ENCODE measurements at regions not wholly inside any gene's neighbourhood (a gene's known extent, or its start where the extent isn't known, plus 50 kb on each side); places are given as distances from the start of the nearest gene placed in this dataset.

- Histone ChIP-seq H3K9me3 (peaks cover 0 to 13% (median 0%) of the 10 kb centered on the region in 4 donors), H3K36me3 (no peaks in the 10 kb centered on the region), H3K4me3 (no peak overlapping the region), H3K27ac (no peak overlapping the region), H3K27me3 (no peaks in the 10 kb centered on the region), H3K4me1 (no peaks in the 10 kb centered on the region)
- intact Hi-C loops (cut with DNase I; ENCODE audit: low total_unique reads), result no loop called here
- TF ChIP-seq POLR2AphosphoS5 (IDR thresholded peaks at IDR 0.05) (no peak), POLR2A (IDR thresholded peaks at IDR 0.05) (no peak)
- DNase-seq, result no peak
These were observed 76.0 kb downstream of the ING2 start for GRCh38 chr4:183580849-183581248.

- 89 to 94% (median 92%) methylated on average over 10 of the region's 10 CpGs for WGBS, 5 donors
- Histone ChIP-seq H3K9me3 (no peaks in the 10 kb centered on the region), H3K27me3 (no peaks in the 10 kb centered on the region), H3K36me3 (no peaks in the 10 kb centered on the region), H3K27ac (peak overlapping the region in 1 of 5 donors; percentile 66), H3K4me1 (peaks cover 0 to 10% (median 2%) of the 10 kb centered on the region in 4 donors), H3K4me3 (no peak overlapping the region)
- no peak for TF ChIP-seq POLR2AphosphoS5 (IDR thresholded peaks at IDR 0.05)
- no peak for TF ChIP-seq EP300 (IDR thresholded peaks at IDR 0.05)
- TF ChIP-seq CTCF (IDR thresholded peaks at IDR 0.05), result no peak
- TF ChIP-seq POLR2A (IDR thresholded peaks at IDR 0.05), result no peak
- intact Hi-C loops (cut with DNase I; ENCODE audit: low total_unique reads), result no loop called here
- no peak for DNase-seq
These were observed 72.2 kb downstream of the RWDD4 start for GRCh38 chr4:183586824-183587223.

- Histone ChIP-seq H3K36me3 (no peaks in the 10 kb centered on the region), H3K4me1 (peaks cover 0 to 10% (median 2%) of the 10 kb centered on the region in 4 donors), H3K27me3 (no peaks in the 10 kb centered on the region), H3K27ac (peak overlapping the region in 3 of 5 donors; percentile 13 to 66 (median 63)), H3K4me3 (no peak overlapping the region), H3K9me3 (no peaks in the 10 kb centered on the region)
- TF ChIP-seq POLR2AphosphoS5 (IDR thresholded peaks at IDR 0.05) (peak; percentile 58 to 94 (median 68)), POLR2A (IDR thresholded peaks at IDR 0.05) (no peak), CTCF (IDR thresholded peaks at IDR 0.05) (no peak), EP300 (IDR thresholded peaks at IDR 0.05) (peak; percentile 83)
- intact Hi-C loops (cut with DNase I; ENCODE audit: low total_unique reads), result no loop called here
- WGBS, 5 donors, result 51 to 75% (median 59%) methylated on average over 11 of the region's 11 CpGs
- peak in 1 of 2 donors; percentile 67 for DNase-seq
These were observed 70.8 kb downstream of the RWDD4 start for GRCh38 chr4:183588169-183588675.

GRCh38 chr4:183588691-183589090 is 70.3 kb downstream of the RWDD4 start:
- intact Hi-C loops (cut with DNase I; ENCODE audit: low total_unique reads), result no loop called here
- Histone ChIP-seq H3K9me3 (no peaks in the 10 kb centered on the region), H3K4me1 (peaks cover 0 to 10% (median 2%) of the 10 kb centered on the region in 4 donors), H3K4me3 (no peak overlapping the region), H3K27ac (peak overlapping the region in 3 of 5 donors; percentile 13 to 66 (median 63)), H3K27me3 (no peaks in the 10 kb centered on the region), H3K36me3 (no peaks in the 10 kb centered on the region)
- 88 to 97% (median 89%) methylated on average over 3 of the region's 3 CpGs for WGBS, 5 donors
- TF ChIP-seq EP300 (IDR thresholded peaks at IDR 0.05) (no peak), POLR2A (IDR thresholded peaks at IDR 0.05) (no peak), POLR2AphosphoS5 (IDR thresholded peaks at IDR 0.05) (no peak), CTCF (IDR thresholded peaks at IDR 0.05) (no peak)
- DNase-seq, result no peak

GRCh38 chr4:183589461-183590099 is 69.4 kb downstream of the RWDD4 start:
- DNase-seq, result no peak
- Histone ChIP-seq H3K4me3 (no peak overlapping the region), H3K9me3 (no peaks in the 10 kb centered on the region), H3K27me3 (no peaks in the 10 kb centered on the region), H3K4me1 (peaks cover 0 to 10% (median 2%) of the 10 kb centered on the region in 4 donors), H3K36me3 (no peaks in the 10 kb centered on the region), H3K27ac (no peak overlapping the region)
- intact Hi-C loops (cut with DNase I; ENCODE audit: low total_unique reads), result no loop called here
- TF ChIP-seq CTCF (IDR thresholded peaks at IDR 0.05), result no peak
- no peak for TF ChIP-seq POLR2AphosphoS5 (IDR thresholded peaks at IDR 0.05)
- TF ChIP-seq EP300 (IDR thresholded peaks at IDR 0.05), result no peak
- no peak for TF ChIP-seq POLR2A (IDR thresholded peaks at IDR 0.05)
- 69 to 88% (median 79%) methylated on average over 5 of the region's 5 CpGs for WGBS, 5 donors

All from stomach (tissue), 8 donors.